ENCODE measurements at regions not wholly inside any gene's neighbourhood (a gene's known extent, or its start where the extent isn't known, plus 50 kb on each side); places are given as distances from the start of the nearest gene placed in this dataset.

GRCh38 chr2:116222793-116223192 lies 1591.7 kb upstream of the DDX18 start:
- H3K4me1 ChIP-seq (ENCODE audit: control insufficient read depth in 4 of 4, insufficient read depth in 4 of 4, low read length in 3 of 4) = no peaks in the 10 kb centered on the region
- no peak overlapping the region for H3K9ac ChIP-seq (ENCODE audit: low read depth in 1 of 2, low read length in 2 of 2)
- peaks cover 0 to 2% (median 0%) of the 10 kb centered on the region in 4 donors for H3K9me3 ChIP-seq (ENCODE audit: control insufficient read depth in 4 of 4, low read length in 3 of 4)
- no peaks in the 10 kb centered on the region for H3K36me3 ChIP-seq (ENCODE audit: control insufficient read depth in 4 of 4, insufficient read depth in 3 of 4, low read depth in 1 of 4, low read length in 3 of 4)
- no peak overlapping the region for H3K27ac ChIP-seq (ENCODE audit: low read depth in 1 of 2, low read length in 2 of 2)
- no peaks in the 10 kb centered on the region for H3K27me3 ChIP-seq (ENCODE audit: control insufficient read depth in 4 of 4, insufficient read depth in 4 of 4, low read length in 3 of 4)
- TF ChIP-seq, protein P1, sequence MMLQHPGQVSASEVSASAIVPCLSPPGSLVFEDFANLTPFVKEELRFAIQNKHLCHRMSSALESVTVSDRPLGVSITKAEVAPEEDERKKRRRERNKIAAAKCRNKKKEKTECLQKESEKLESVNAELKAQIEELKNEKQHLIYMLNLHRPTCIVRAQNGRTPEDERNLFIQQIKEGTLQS (IDR thresholded peaks at IDR 0.05) = no peak
- no peak for TF ChIP-seq SP1 (IDR thresholded peaks at IDR 0.05)
- no peak for TF ChIP-seq RAD21 (IDR thresholded peaks at IDR 0.05)
- TF ChIP-seq YY1 (IDR thresholded peaks at IDR 0.05) = no peak
- no peak for TF ChIP-seq NR2F2 (IDR thresholded peaks at IDR 0.05)
- no peak for TF ChIP-seq JUND (IDR thresholded peaks at IDR 0.05)
- no peak for TF ChIP-seq ZBTB33 (IDR thresholded peaks at IDR 0.05)
- WGBS = 84% methylated on average over 4 of the region's 4 CpGs
- no peak for DNase-seq (ENCODE audit: low spot score)
- no peak overlapping the region for H3K4me3 ChIP-seq (ENCODE audit: low read depth in 1 of 3, low read length in 3 of 3)

DNA sequence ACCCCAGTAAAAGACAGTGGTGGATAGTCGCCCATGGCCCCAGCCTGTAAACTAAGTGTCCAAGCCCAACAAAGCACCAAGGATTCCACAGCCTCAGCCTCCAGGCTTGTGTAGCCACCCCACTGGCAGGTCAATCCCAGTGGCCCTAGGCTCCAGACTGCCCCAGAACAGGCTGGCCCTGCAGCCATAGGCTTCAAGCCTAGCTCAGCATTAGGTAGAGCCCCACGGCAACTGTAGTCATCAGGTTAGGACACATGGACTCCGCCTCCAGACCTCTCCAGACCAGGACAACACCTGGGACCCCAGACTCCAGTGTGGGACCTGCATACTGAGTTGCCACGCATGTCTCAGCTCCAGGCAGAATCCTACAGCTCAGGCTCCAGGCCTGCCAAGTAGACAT lies 1590.6 kb upstream of the DDX18 start:
- Histone ChIP-seq H3K4me1 (ENCODE audit: control insufficient read depth in 4 of 4, insufficient read depth in 4 of 4, low read length in 3 of 4) (no peaks in the 10 kb centered on the region), H3K36me3 (ENCODE audit: control insufficient read depth in 4 of 4, insufficient read depth in 3 of 4, low read depth in 1 of 4, low read length in 3 of 4) (no peaks in the 10 kb centered on the region), H3K9ac (ENCODE audit: low read depth in 1 of 2, low read length in 2 of 2) (no peak overlapping the region), H3K9me3 (ENCODE audit: control insufficient read depth in 4 of 4, low read length in 3 of 4) (peaks cover 0 to 2% (median 0%) of the 10 kb centered on the region in 4 donors), H3K27me3 (ENCODE audit: control insufficient read depth in 4 of 4, insufficient read depth in 4 of 4, low read length in 3 of 4) (no peaks in the 10 kb centered on the region), H3K4me3 (ENCODE audit: low read depth in 1 of 3, low read length in 3 of 3) (no peak overlapping the region), H3K27ac (ENCODE audit: low read depth in 1 of 2, low read length in 2 of 2) (no peak overlapping the region)
- no peak for TF ChIP-seq EGR1 (IDR thresholded peaks at IDR 0.05; ENCODE audit: low read depth in 2 of 2)
- no peak for TF ChIP-seq NR2F2 (IDR thresholded peaks at IDR 0.05)
- TF ChIP-seq, protein P2, sequence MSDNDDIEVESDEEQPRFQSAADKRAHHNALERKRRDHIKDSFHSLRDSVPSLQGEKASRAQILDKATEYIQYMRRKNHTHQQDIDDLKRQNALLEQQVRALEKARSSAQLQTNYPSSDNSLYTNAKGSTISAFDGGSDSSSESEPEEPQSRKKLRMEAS (IDR thresholded peaks at IDR 0.05) = no peak
- no peak for TF ChIP-seq HNF4A (conservative IDR thresholded peaks at IDR 0.05)
- no peak for TF ChIP-seq RAD21 (IDR thresholded peaks at IDR 0.05)
- no peak for TF ChIP-seq TAF1 (conservative IDR thresholded peaks at IDR 0.05)
- TF ChIP-seq RXRA (IDR thresholded peaks at IDR 0.05) = no peak
- TF ChIP-seq YY1 (IDR thresholded peaks at IDR 0.05) = no peak
- TF ChIP-seq CTCF (IDR thresholded peaks at IDR 0.05; ENCODE audit: low read depth, low read length, missing input control) = no peak
- no peak for DNase-seq (ENCODE audit: low spot score)
- 76% methylated on average over 4 of the region's 4 CpGs for whole genome bisulfite sequencing

DNA sequence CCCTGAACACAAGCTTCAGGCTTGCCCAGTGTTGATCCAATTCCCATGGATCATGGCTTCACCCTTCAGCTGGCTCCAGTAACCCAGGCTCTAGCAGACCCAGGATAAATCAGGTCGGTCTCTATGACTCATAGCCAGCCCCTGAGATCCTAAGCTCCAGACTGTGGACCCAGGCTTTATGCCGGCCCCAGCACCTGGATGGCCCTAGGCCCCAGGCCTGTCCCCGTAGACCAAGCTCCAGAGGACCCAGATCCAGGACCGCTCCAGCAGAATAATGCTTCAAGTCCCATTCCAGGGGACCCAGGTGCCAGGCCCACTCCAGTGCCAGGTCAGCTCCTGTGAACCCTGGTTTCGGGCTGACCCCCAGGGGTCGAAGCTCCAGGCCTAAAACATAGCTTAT lies 1589.9 kb upstream of the DDX18 start:
- Histone ChIP-seq H3K36me3 (ENCODE audit: control insufficient read depth in 4 of 4, insufficient read depth in 3 of 4, low read depth in 1 of 4, low read length in 3 of 4) (no peaks in the 10 kb centered on the region), H3K27ac (ENCODE audit: low read depth in 1 of 2, low read length in 2 of 2) (no peak overlapping the region)
- 78% methylated on average over 6 of the region's 6 CpGs for WGBS
- no peak for TF ChIP-seq FOXA2 (IDR thresholded peaks at IDR 0.05)
- TF ChIP-seq, protein P1 (IDR thresholded peaks at IDR 0.05) = no peak
- no peak for TF ChIP-seq TAF1 (conservative IDR thresholded peaks at IDR 0.05)
- TF ChIP-seq FOXA1 (IDR thresholded peaks at IDR 0.05) = no peak
- TF ChIP-seq CTCF (IDR thresholded peaks at IDR 0.05; ENCODE audit: low read depth, low read length, missing input control) = no peak
- no peak for TF ChIP-seq HNF4A (conservative IDR thresholded peaks at IDR 0.05)
- TF ChIP-seq JUND (IDR thresholded peaks at IDR 0.05) = no peak
- TF ChIP-seq YY1 (IDR thresholded peaks at IDR 0.05) = no peak
- no peak for TF ChIP-seq SP1 (IDR thresholded peaks at IDR 0.05)
- no peak for TF ChIP-seq RXRA (IDR thresholded peaks at IDR 0.05)
- TF ChIP-seq, protein P2 (IDR thresholded peaks at IDR 0.05) = no peak
- TF ChIP-seq EGR1 (IDR thresholded peaks at IDR 0.05; ENCODE audit: low read depth in 2 of 2) = no peak
- TF ChIP-seq ZBTB33 (IDR thresholded peaks at IDR 0.05) = no peak
- no peak for TF ChIP-seq RAD21 (IDR thresholded peaks at IDR 0.05)
- no peak for TF ChIP-seq GABPA (IDR thresholded peaks at IDR 0.05 in 1 of 2, conservative IDR thresholded peaks at IDR 0.05 in 1 of 2)
- no peak for TF ChIP-seq NR2F2 (IDR thresholded peaks at IDR 0.05)

More for the DNA sequence above, 1589.9 kb upstream of the DDX18 start:
- no peak for DNase-seq (ENCODE audit: low spot score)
- H3K27me3 ChIP-seq (ENCODE audit: control insufficient read depth in 4 of 4, insufficient read depth in 4 of 4, low read length in 3 of 4) = no peaks in the 10 kb centered on the region
- H3K9ac ChIP-seq (ENCODE audit: low read depth in 1 of 2, low read length in 2 of 2) = no peak overlapping the region
- H3K4me1 ChIP-seq (ENCODE audit: control insufficient read depth in 4 of 4, insufficient read depth in 4 of 4, low read length in 3 of 4) = no peaks in the 10 kb centered on the region
- no peak overlapping the region for H3K4me3 ChIP-seq (ENCODE audit: low read depth in 1 of 3, low read length in 3 of 3)
- H3K9me3 ChIP-seq (ENCODE audit: control insufficient read depth in 4 of 4, low read length in 3 of 4) = peaks cover 0 to 2% (median 0%) of the 10 kb centered on the region in 4 donors
